Keratinocyte (primary cell): ENCODE measurements at regions not wholly inside any gene's neighbourhood (a gene's known extent, or its start where the extent isn't known, plus 50 kb on each side); places are given as distances from the start of the nearest gene placed in this dataset.

Experiments
- DNase-seq: peaks from one replicate; pipeline ENCODE4 v3.0.0-alpha.2; 2011; ENCODE audit warnings: low read depth, missing footprints, low spot score
- FAIRE-seq: peaks from 2 replicates; lab custom pipeline; 2011; peaks lifted over from hg19 to GRCh38; lab: Jason Lieb, UNC
- H2AFZ ChIP-seq: 2 replicates; pipeline ENCODE4 v1.6.0; 2012; ENCODE audit warnings: low read length, control low read depth, inconsistent platforms; ENCODE audit not compliant: control insufficient read depth
- H3K27ac ChIP-seq: 2 replicates; pipeline ENCODE4 v1.5.1; 2011; ENCODE audit warnings: low read length; ENCODE audit not compliant: control insufficient read depth, insufficient read depth
- H3K27me3 ChIP-seq: 3 replicates; pipeline ENCODE4 v1.6.0; 2011; ENCODE audit warnings: low read length; ENCODE audit not compliant: control insufficient read depth, insufficient read depth; ENCODE audit errors: extremely low read depth
- H3K36me3 ChIP-seq, 2 experiments: 2 replicates in 1 of 2; 3 replicates in 1 of 2; pipeline ENCODE4 v1.5.1; 2011; ENCODE audit warnings: low read length in 2 of 2, mild to moderate bottlenecking in 1 of 2; ENCODE audit not compliant: control insufficient read depth in 2 of 2, insufficient read depth in 2 of 2; ENCODE audit errors: extremely low read depth in 1 of 2
- H3K4me1 ChIP-seq: 3 replicates; pipeline ENCODE4 v1.5.1; 2011; ENCODE audit warnings: low read length; ENCODE audit not compliant: control insufficient read depth, insufficient read depth; ENCODE audit errors: extremely low read depth
- H3K4me2 ChIP-seq: 3 replicates; pipeline ENCODE4 v1.6.0; 2011; ENCODE audit warnings: low read depth, low read length; ENCODE audit not compliant: control insufficient read depth, insufficient read depth; ENCODE audit errors: extremely low read depth
- H3K4me3 ChIP-seq, 3 experiments: fragments of 200-600 bp in 1 of 3; sonication (generic) in 1 of 3; 2 replicates in 2 of 3; 3 replicates in 1 of 3; pipeline ENCODE4 v1.5.1; 2011 to 2016; ENCODE audit warnings: low read length in 3 of 3, mild to moderate bottlenecking in 3 of 3, control low read depth in 2 of 3, inconsistent platforms in 1 of 3, low read depth in 1 of 3, mixed read lengths in 1 of 3, mixed run types in 1 of 3, moderate library complexity in 1 of 3; ENCODE audit not compliant: control insufficient read depth in 2 of 3, insufficient read depth in 2 of 3; ENCODE audit errors: extremely low read depth in 1 of 3
- H3K79me2 ChIP-seq: 2 replicates; pipeline ENCODE4 v1.6.0; 2012; ENCODE audit warnings: low read length; ENCODE audit not compliant: control insufficient read depth, insufficient read depth
- H3K9ac ChIP-seq: 3 replicates; pipeline ENCODE4 v1.6.0; 2011; ENCODE audit warnings: low read length; ENCODE audit not compliant: control insufficient read depth, insufficient read depth; ENCODE audit errors: extremely low read depth
- H3K9me1 ChIP-seq: 3 replicates; pipeline ENCODE4 v1.6.0; 2011; ENCODE audit warnings: low read length; ENCODE audit not compliant: control insufficient read depth, insufficient read depth; ENCODE audit errors: extremely low read depth
- H3K9me3 ChIP-seq: 2 replicates; pipeline ENCODE4 v1.5.1; 2012; ENCODE audit warnings: low read depth, low read length; ENCODE audit not compliant: control insufficient read depth
- H4K20me1 ChIP-seq: 3 replicates; pipeline ENCODE4 v1.6.0; 2011; ENCODE audit warnings: low read length; ENCODE audit not compliant: control insufficient read depth, insufficient read depth; ENCODE audit errors: extremely low read depth
- CTCF ChIP-seq, 3 experiments: IDR thresholded peaks in 1 of 3; conservative IDR thresholded peaks in 1 of 3; optimal IDR thresholded peaks in 1 of 3; 2 replicates in 2 of 3; 3 replicates in 1 of 3; pipeline versions ENCODE3 to v1.5.1; 2011; ENCODE audit warnings: low read length in 3 of 3, mild to moderate bottlenecking in 3 of 3, moderate library complexity in 2 of 3, control low read depth in 1 of 3, inconsistent platforms in 1 of 3; ENCODE audit not compliant: insufficient read depth in 2 of 3; ENCODE audit errors: extremely low read depth in 1 of 3
- EZH2 ChIP-seq: IDR thresholded peaks from one replicate; pipeline ENCODE4 v1.6.1; 2012; ENCODE audit warnings: inconsistent platforms, mild to moderate bottlenecking, low read length, moderate library complexity
- dilution Hi-C: fragments of 300-500 bp; cut with MboI; formaldehyde crosslinking; loops from one replicate; pipeline ENCODE4 v1.7.0; 2020; ENCODE audit warnings: low sequenced_read_pairs; ENCODE audit not compliant: extremely low pct_ligation_motif_present

- no peaks in the 10 kb centered on the region for H3K36me3 ChIP-seq
- TF ChIP-seq EZH2, result no peak
- no peaks in the 10 kb centered on the region for H4K20me1 ChIP-seq
- H2AFZ ChIP-seq, result no peak overlapping the region
- no peak overlapping the region for H3K9ac ChIP-seq
- no peak overlapping the region for H3K27ac ChIP-seq
- DNase-seq, result no peak
- H3K4me1 ChIP-seq, result no peaks in the 10 kb centered on the region
- no peaks in the 10 kb centered on the region for H3K27me3 ChIP-seq
- no peaks in the 10 kb centered on the region for H3K79me2 ChIP-seq
- H3K9me3 ChIP-seq, result no peaks in the 10 kb centered on the region
- no peak overlapping the region for H3K4me2 ChIP-seq
- H3K4me3 ChIP-seq, result no peak overlapping the region
- no peak for FAIRE-seq
- H3K9me1 ChIP-seq, result no peaks in the 10 kb centered on the region
- dilution Hi-C loops, result no loop called here
Observed at GRCh38 chr10:85362401-85362800, 1004.2 kb downstream of the GRID1 start.

- H4K20me1 ChIP-seq, result no peaks in the 10 kb centered on the region
Observed at GRCh38 chr10:85377029-85377806, 989.4 kb downstream of the GRID1 start.

More at GRCh38 chr10:85377029-85377806, 989.4 kb downstream of the GRID1 start:
- H3K9ac ChIP-seq, result no peak overlapping the region
- H3K4me2 ChIP-seq, result no peak overlapping the region
- dilution Hi-C loops, result no loop called here
- no peak overlapping the region for H3K27ac ChIP-seq
- H3K4me3 ChIP-seq, result no peak overlapping the region
- H3K9me3 ChIP-seq, result no peaks in the 10 kb centered on the region
- H3K27me3 ChIP-seq, result no peaks in the 10 kb centered on the region
- no peak for TF ChIP-seq EZH2
- TF ChIP-seq CTCF (optimal IDR thresholded peaks at IDR 0.05 in 1 of 3, IDR thresholded peaks at IDR 0.05 in 1 of 3, conservative IDR thresholded peaks at IDR 0.05 in 1 of 3; ENCODE audit: extremely low read depth in 1 of 3, insufficient read depth in 2 of 3, low read length in 3 of 3), result no peak
- no peaks in the 10 kb centered on the region for H3K36me3 ChIP-seq
- FAIRE-seq (no peak), DNase-seq (no peak)
- H3K79me2 ChIP-seq, result no peaks in the 10 kb centered on the region
- H2AFZ ChIP-seq, result no peak overlapping the region
- no peaks in the 10 kb centered on the region for H3K9me1 ChIP-seq
- H3K4me1 ChIP-seq, result no peaks in the 10 kb centered on the region
